Mesothelial cell of epicardium (in vitro differentiated cells): ENCODE measurements at regions not wholly inside any gene's neighbourhood (a gene's known extent, or its start where the extent isn't known, plus 50 kb on each side); places are given as distances from the start of the nearest gene placed in this dataset.
A peak's percentile ranks its signal among the peaks of the same experiment; 100 is the strongest.

ENCODE experiments used
- DNase-seq, 2 experiments: peaks; one replicate each; pipeline ENCODE4 v3.0.0; 2021; ENCODE audit warnings: low spot score in 2 of 2; ENCODE audit not compliant: unreplicated experiment in 2 of 2
- H3K27ac Mint-ChIP-seq: 2 replicates; pipeline ENCODE4 v1.8.0; 2021; ENCODE audit warnings: mixed read lengths
- H3K27me3 Mint-ChIP-seq: 2 replicates; pipeline ENCODE4 v1.8.0; 2021; ENCODE audit warnings: low read depth, mixed read lengths
- H3K36me3 Mint-ChIP-seq: 2 replicates; pipeline ENCODE4 v1.8.0; 2021; ENCODE audit warnings: mixed read lengths
- H3K4me1 Mint-ChIP-seq: 2 replicates; pipeline ENCODE4 v1.8.0; 2021; ENCODE audit warnings: mixed read lengths
- H3K4me3 Mint-ChIP-seq: 2 replicates; pipeline ENCODE4 v1.8.0; 2021; ENCODE audit warnings: mild to moderate bottlenecking, moderate library complexity, mixed read lengths
- H3K9me3 Mint-ChIP-seq: 2 replicates; pipeline ENCODE4 v1.8.0; 2021; ENCODE audit warnings: mixed read lengths
- TF ChIP-seq, protein P1 (sequence below): fragments of 200-600 bp; sonication (generic); IDR thresholded peaks from one replicate; pipeline ENCODE4 v1.5.0; 2021; ENCODE audit warnings: antibody characterized with exemption; ENCODE audit not compliant: unreplicated experiment

DNA sequence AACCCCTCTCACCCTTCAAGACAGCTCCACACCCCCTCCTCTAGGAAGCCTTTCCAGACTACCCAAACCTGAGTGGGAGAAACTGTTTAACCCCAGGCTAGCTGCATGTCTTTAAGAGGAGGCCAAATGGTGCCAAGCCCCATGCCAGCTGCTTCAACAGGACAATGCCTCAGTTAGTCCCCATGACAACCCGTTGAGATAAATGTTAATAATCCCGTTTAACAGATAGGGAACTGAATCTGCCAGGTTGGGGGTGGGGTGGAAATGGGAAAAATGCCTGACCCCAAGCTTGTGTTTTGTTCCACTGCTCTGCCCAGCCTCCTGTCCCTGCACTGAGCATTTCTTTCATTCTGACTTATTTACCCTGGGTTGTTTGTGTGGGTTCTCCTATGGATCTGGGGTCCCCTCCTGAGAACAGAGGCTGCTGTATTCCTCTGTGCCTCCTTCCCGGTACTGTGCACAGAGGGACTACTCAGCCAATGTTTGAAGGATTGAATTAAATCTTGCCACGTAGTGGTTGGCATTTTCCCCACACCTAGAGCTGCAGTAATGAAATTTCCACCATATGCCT, 452.6 kb upstream of the ZMIZ1 start:
- Mint-ChIP-seq H3K9me3 (no peaks in the 10 kb centered on the region), H3K27me3 (no peaks in the 10 kb centered on the region), H3K4me1 (peaks cover 46% of the 10 kb centered on the region), H3K4me3 (no peak overlapping the region), H3K27ac (peak overlapping the region; percentile 9), H3K36me3 (no peaks in the 10 kb centered on the region)
- TF ChIP-seq, protein P1, sequence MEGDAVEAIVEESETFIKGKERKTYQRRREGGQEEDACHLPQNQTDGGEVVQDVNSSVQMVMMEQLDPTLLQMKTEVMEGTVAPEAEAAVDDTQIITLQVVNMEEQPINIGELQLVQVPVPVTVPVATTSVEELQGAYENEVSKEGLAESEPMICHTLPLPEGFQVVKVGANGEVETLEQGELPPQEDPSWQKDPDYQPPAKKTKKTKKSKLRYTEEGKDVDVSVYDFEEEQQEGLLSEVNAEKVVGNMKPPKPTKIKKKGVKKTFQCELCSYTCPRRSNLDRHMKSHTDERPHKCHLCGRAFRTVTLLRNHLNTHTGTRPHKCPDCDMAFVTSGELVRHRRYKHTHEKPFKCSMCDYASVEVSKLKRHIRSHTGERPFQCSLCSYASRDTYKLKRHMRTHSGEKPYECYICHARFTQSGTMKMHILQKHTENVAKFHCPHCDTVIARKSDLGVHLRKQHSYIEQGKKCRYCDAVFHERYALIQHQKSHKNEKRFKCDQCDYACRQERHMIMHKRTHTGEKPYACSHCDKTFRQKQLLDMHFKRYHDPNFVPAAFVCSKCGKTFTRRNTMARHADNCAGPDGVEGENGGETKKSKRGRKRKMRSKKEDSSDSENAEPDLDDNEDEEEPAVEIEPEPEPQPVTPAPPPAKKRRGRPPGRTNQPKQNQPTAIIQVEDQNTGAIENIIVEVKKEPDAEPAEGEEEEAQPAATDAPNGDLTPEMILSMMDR = no peak
- DNase-seq = no peak

DNA sequence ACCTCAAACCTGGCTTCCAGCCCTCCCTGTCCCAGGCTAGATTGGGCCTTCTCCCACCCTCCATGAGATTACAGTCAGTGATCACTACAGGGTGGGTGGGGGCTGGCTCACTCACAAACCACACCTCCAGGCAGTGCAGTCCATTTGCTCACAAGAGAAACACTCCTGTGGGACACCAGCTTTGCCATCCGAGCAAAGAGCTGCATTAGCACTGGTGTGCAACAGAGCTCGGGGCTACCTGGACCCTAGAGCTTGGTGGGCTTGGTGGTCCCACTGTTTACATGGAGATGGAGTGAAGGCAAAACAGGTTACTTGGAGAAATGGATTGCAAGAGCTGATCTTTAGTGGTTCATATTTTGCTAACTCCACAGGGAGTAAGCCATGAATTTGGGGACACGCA, 451.7 kb upstream of the ZMIZ1 start:
- Mint-ChIP-seq H3K9me3 (no peaks in the 10 kb centered on the region), H3K4me1 (peaks cover 53% of the 10 kb centered on the region), H3K36me3 (no peaks in the 10 kb centered on the region), H3K27ac (no peak overlapping the region), H3K27me3 (no peaks in the 10 kb centered on the region), H3K4me3 (no peak overlapping the region)
- DNase-seq = no peak
- TF ChIP-seq, protein P1 = no peak

DNA sequence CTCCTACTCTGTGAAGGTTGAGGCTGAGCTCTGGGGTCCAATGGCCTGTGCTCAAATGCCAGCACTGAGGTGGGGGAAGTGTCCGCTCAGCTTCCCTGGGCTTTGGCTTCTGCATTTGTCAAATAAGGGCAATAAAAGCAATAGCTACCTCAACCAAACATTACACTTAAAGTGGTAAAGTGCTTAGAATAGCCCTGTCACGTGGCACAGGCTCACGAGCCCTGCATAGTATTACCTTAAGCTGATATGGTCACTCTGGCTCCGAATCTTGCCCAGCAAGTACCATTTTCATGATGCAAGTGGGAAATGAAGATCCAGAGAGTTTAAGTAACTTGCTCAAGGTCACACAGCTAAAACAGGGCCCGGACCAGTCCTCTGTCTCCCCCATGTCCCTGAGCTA, 451.1 kb upstream of the ZMIZ1 start:
- no peaks in the 10 kb centered on the region for H3K36me3 Mint-ChIP-seq
- H3K27ac Mint-ChIP-seq = no peak overlapping the region
- H3K4me3 Mint-ChIP-seq = no peak overlapping the region
- H3K9me3 Mint-ChIP-seq = no peaks in the 10 kb centered on the region
- DNase-seq = no peak
- TF ChIP-seq, protein P1 = no peak
- no peaks in the 10 kb centered on the region for H3K27me3 Mint-ChIP-seq
- H3K4me1 Mint-ChIP-seq = peaks cover 57% of the 10 kb centered on the region

DNA sequence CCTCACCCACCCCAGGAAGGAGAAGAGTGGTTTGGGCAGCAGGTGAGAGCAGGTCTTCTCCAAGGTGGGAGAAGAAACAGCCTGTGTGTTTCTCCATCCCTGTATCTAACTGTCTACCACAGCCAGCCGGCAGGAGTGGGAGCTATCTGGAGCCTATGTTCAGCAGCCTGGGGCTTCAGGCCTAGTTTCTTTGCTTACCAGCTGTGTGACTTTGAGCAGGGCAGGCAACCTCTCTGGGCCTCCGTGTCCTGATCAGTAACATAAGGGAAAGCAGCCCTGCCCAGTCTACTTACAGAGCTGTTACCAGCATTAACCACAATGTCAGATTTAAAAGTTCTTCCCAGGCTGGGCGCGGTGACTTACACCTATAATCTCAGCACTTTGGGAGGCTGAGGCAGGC, 450.7 kb upstream of the ZMIZ1 start:
- Mint-ChIP-seq H3K9me3 (no peaks in the 10 kb centered on the region), H3K36me3 (no peaks in the 10 kb centered on the region), H3K27ac (no peak overlapping the region), H3K4me1 (peaks cover 59% of the 10 kb centered on the region), H3K27me3 (no peaks in the 10 kb centered on the region), H3K4me3 (no peak overlapping the region)
- no peak for DNase-seq
- TF ChIP-seq, protein P1 = no peak

DNA sequence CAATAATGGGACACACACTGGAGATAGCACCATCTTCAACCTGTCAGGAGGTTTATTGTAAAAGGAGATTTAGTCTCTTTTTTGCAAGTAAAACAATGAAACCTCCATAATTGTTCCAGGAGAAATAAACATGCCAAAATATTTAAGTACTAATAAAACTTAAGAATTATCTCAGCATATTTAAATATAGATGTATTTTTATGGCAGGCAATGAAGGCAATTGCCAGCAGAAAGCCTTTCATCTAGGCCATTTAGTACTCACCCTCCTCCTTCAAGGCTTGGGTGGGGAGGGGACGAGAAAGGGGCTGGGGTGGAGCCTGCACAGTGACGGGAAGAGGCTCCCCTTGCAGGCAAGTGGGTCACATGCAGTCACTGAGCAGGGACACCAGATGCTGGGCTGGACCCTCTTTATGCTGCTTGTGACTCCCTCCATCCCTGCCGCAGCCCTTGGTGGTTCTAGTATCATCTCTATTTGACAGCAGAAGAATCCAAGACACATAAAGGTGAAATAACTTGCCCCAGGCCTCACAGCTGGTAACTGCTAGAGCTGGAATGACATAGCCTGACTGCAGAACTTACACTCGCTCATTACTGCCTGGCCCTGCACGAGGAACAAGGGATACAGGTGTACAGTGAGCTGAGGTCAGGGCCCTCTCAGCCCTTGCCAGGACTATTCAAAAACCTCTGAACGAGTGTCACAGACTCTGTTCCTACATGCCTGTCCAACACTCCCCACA, 449.5 kb upstream of the ZMIZ1 start:
- H3K9me3 Mint-ChIP-seq = no peaks in the 10 kb centered on the region
- peak overlapping the region; percentile 92 for H3K27ac Mint-ChIP-seq
- no peaks in the 10 kb centered on the region for H3K36me3 Mint-ChIP-seq
- H3K4me3 Mint-ChIP-seq = no peak overlapping the region
- no peak for DNase-seq
- TF ChIP-seq, protein P1 = no peak
- peaks cover 64% of the 10 kb centered on the region for H3K4me1 Mint-ChIP-seq
- no peaks in the 10 kb centered on the region for H3K27me3 Mint-ChIP-seq
